Endothelial cell of umbilical vein (primary cell): ENCODE measurements at regions not wholly inside any gene's neighbourhood (a gene's known extent, or its start where the extent isn't known, plus 50 kb on each side); places are given as distances from the start of the nearest gene placed in this dataset.

ENCODE experiments used
- BruUV-seq: library from RNA; stranded (reverse); fragments of 400-500 nt; replicated peaks from 2 replicates; lab custom pipeline; 2021; lab: Mats Ljungman, UMichigan
- CTCF ChIA-PET: fragments of 300-600, 350-600 bp; sonication (Branson Sonifier 250); formaldehyde crosslinking; loops from one replicate; lab custom pipeline; 2021; ENCODE audit warnings: antibody characterized with exemption, inconsistent platforms; lab: Charles Lee
- POLR2A ChIA-PET: fragments of 300-600, 350-600 bp; sonication (Branson Sonifier 250); formaldehyde crosslinking; loops from one replicate; lab custom pipeline; 2021; ENCODE audit warnings: antibody characterized with exemption, inconsistent platforms; lab: Charles Lee
- DNase-seq: peaks from one replicate; pipeline ENCODE4 v3.0.0-alpha.2; 2011; ENCODE audit warnings: low read depth, low spot score
- FAIRE-seq: peaks from 2 replicates; lab custom pipeline; 2011; peaks lifted over from hg19 to GRCh38; lab: Jason Lieb, UNC
- H2AFZ ChIP-seq: 2 replicates; pipeline ENCODE4 v1.6.0; 2012; ENCODE audit warnings: low read depth, low read length, control low read depth, inconsistent platforms
- H3K27ac ChIP-seq: 2 replicates; pipeline ENCODE4 v1.5.1; 2011; ENCODE audit warnings: low read depth, mild to moderate bottlenecking, control low read depth, low read length, moderate library complexity; ENCODE audit not compliant: insufficient read depth
- H3K27me3 ChIP-seq, 2 experiments: 2 replicates each; pipeline versions ENCODE4 v1.6.0 to v1.6.1; 2011; ENCODE audit warnings: low read length in 2 of 2, mixed read lengths in 1 of 2; ENCODE audit not compliant: control insufficient read depth in 2 of 2, insufficient read depth in 2 of 2
- H3K36me3 ChIP-seq, 2 experiments: 2 replicates in 1 of 2; 3 replicates in 1 of 2; pipeline ENCODE4 v1.5.1; 2011; ENCODE audit warnings: low read length in 2 of 2, mild to moderate bottlenecking in 1 of 2, moderate library complexity in 1 of 2; ENCODE audit not compliant: control insufficient read depth in 2 of 2, insufficient read depth in 2 of 2; ENCODE audit errors: extremely low read depth in 1 of 2
- H3K4me1 ChIP-seq: 3 replicates; pipeline ENCODE4 v1.5.1; 2011; ENCODE audit warnings: mild to moderate bottlenecking, low read length; ENCODE audit not compliant: control insufficient read depth, insufficient read depth; ENCODE audit errors: extremely low read depth
- H3K4me2 ChIP-seq: 2 replicates; pipeline ENCODE4 v1.6.1; 2011; ENCODE audit warnings: low read length, control low read depth, mixed read lengths; ENCODE audit not compliant: insufficient read depth
- H3K4me3 ChIP-seq, 3 experiments: fragments of 200-600 bp in 1 of 3; sonication (generic), shearing (Covaris generic) in 1 of 3; replicated peaks in 1 of 3; 2 replicates each; pipeline ENCODE4 v1.5.1; 2011 to 2016; ENCODE audit warnings: control low read depth in 3 of 3, low read length in 3 of 3, mild to moderate bottlenecking in 2 of 3, inconsistent platforms in 1 of 3, low read depth in 1 of 3, moderate library complexity in 1 of 3; ENCODE audit not compliant: insufficient read depth in 1 of 3
- H3K79me2 ChIP-seq: 2 replicates; pipeline ENCODE4 v1.6.0; 2012; ENCODE audit warnings: low read length, inconsistent platforms; ENCODE audit not compliant: control insufficient read depth, insufficient read depth
- H3K9ac ChIP-seq: replicated peaks from 2 replicates; pipeline ENCODE3; 2011; ENCODE audit warnings: low read length, control low read depth; ENCODE audit not compliant: insufficient read depth; ENCODE audit errors: extremely low read depth
- H3K9me1 ChIP-seq: replicated peaks from 3 replicates; pipeline ENCODE4 v1.6.0; 2011; ENCODE audit warnings: mild to moderate bottlenecking, low read length; ENCODE audit not compliant: control insufficient read depth, insufficient read depth; ENCODE audit errors: extremely low read depth
- H3K9me3 ChIP-seq: replicated peaks from 2 replicates; pipeline ENCODE4 v1.5.1; 2012; ENCODE audit warnings: low read length, inconsistent platforms; ENCODE audit not compliant: control insufficient read depth, insufficient read depth
- H4K20me1 ChIP-seq: replicated peaks from 2 replicates; pipeline ENCODE3; 2011; ENCODE audit warnings: mild to moderate bottlenecking, low read length; ENCODE audit not compliant: control insufficient read depth, insufficient read depth; ENCODE audit errors: extremely low read depth
- CTCF ChIP-seq, 2 donors: IDR thresholded peaks; 1 replicate in 1 of 2; 2 replicates in 1 of 2; pipeline ENCODE4 v1.5.1; 2011; ENCODE audit warnings: low read length in 2 of 2, mild to moderate bottlenecking in 2 of 2, moderate library complexity in 2 of 2, control low read depth in 1 of 2, inconsistent platforms in 1 of 2, low read depth in 1 of 2; ENCODE audit not compliant: insufficient read depth in 1 of 2; ENCODE audit errors: extremely low read depth in 1 of 2
- EZH2 ChIP-seq: IDR thresholded peaks from 2 replicates; pipeline ENCODE4 v1.6.1; 2012; ENCODE audit warnings: borderline replicate concordance, low read depth, mild to moderate bottlenecking, moderate library complexity, low read length, inconsistent platforms; ENCODE audit not compliant: severe bottlenecking
- FOS ChIP-seq: IDR thresholded peaks from 2 replicates; pipeline ENCODE4 v1.6.1; 2011; ENCODE audit warnings: mild to moderate bottlenecking, low read length, moderate library complexity, borderline replicate concordance; ENCODE audit not compliant: insufficient read depth
- GATA2 ChIP-seq: IDR thresholded peaks from 2 replicates; pipeline ENCODE4 v1.7.0; 2011; ENCODE audit warnings: low read depth, mild to moderate bottlenecking, moderate library complexity, mixed read lengths, low read length; ENCODE audit not compliant: insufficient read length, insufficient read depth
- JUN ChIP-seq: IDR thresholded peaks from 2 replicates; pipeline ENCODE4 v1.6.1; 2011; ENCODE audit warnings: borderline replicate concordance, low read depth; ENCODE audit not compliant: insufficient read length, insufficient read depth
- MAX ChIP-seq: IDR thresholded peaks from 2 replicates; pipeline ENCODE4 v1.6.1; 2011; ENCODE audit not compliant: insufficient read depth, insufficient read length
- MYC ChIP-seq: IDR thresholded peaks from one replicate; pipeline ENCODE4 v1.6.1; 2011; ENCODE audit warnings: mild to moderate bottlenecking, low read depth, low read length
- POLR2A ChIP-seq: IDR thresholded peaks from 2 replicates; pipeline ENCODE4 v1.6.1; 2012; ENCODE audit warnings: low read depth, mild to moderate bottlenecking, control low read depth, low read length
- POLR2AphosphoS5 ChIP-seq: IDR thresholded peaks from 2 replicates; pipeline ENCODE4 v1.6.1; 2012; ENCODE audit warnings: low read depth, mild to moderate bottlenecking, control low read depth, low read length, moderate library complexity; ENCODE audit not compliant: insufficient read depth
- dilution Hi-C: fragments of 300-500 bp; cut with MboI; formaldehyde crosslinking; loops from one replicate; pipeline ENCODE4 v1.15.0; 2019; ENCODE audit warnings: low sequenced_read_pairs; ENCODE audit not compliant: extremely low pct_ligation_motif_present
- intact Hi-C: fragments of 100-400 bp; cut with micrococcal nuclease; formaldehyde crosslinking; loops from one replicate; pipeline ENCODE4 v1.10.0; 2022

GRCh38 chr7:119879835-119880234 lies 393.1 kb upstream of the KCND2 start:
- H3K9ac ChIP-seq, result no peak overlapping the region
- intact Hi-C loops, result no loop called here
- no peak overlapping the region for H3K4me2 ChIP-seq
- H3K4me3 ChIP-seq, result no peak overlapping the region
- H3K36me3 ChIP-seq, result no peaks in the 10 kb centered on the region
- POLR2A ChIA-PET, result no interaction called here
- no peak overlapping the region for H2AFZ ChIP-seq
- CTCF ChIA-PET, result no interaction called here
- dilution Hi-C loops, result no loop called here
- no TSS peak for BruUV-seq
- H3K27ac ChIP-seq, result no peak overlapping the region
- no peaks in the 10 kb centered on the region for H4K20me1 ChIP-seq
- no peaks in the 10 kb centered on the region for H3K9me3 ChIP-seq
- H3K79me2 ChIP-seq, result no peaks in the 10 kb centered on the region
- TF ChIP-seq GATA2 (no peak), CTCF (IDR thresholded peaks at IDR 0.05; ENCODE audit: extremely low read depth in 1 of 2, insufficient read depth in 1 of 2, low read depth in 1 of 2, low read length in 2 of 2) (no peak), MAX (no peak), JUN (no peak), POLR2AphosphoS5 (no peak), POLR2A (no peak), MYC (no peak), FOS (no peak), EZH2 (no peak)
- H3K27me3 ChIP-seq, result no peaks in the 10 kb centered on the region
- H3K4me1 ChIP-seq, result no peaks in the 10 kb centered on the region
- no peaks in the 10 kb centered on the region for H3K9me1 ChIP-seq
- FAIRE-seq (no peak), DNase-seq (no peak)
